Bronchial epithelial cell (primary cell): ENCODE measurements at regions not wholly inside any gene's neighbourhood (a gene's known extent, or its start where the extent isn't known, plus 50 kb on each side); places are given as distances from the start of the nearest gene placed in this dataset.

Experiments
- DNase-seq: peaks from one replicate; pipeline ENCODE4 v3.0.0-alpha.2; 2010; ENCODE audit warnings: low read depth
- FAIRE-seq: peaks from 2 replicates; lab custom pipeline; 2011; peaks lifted over from hg19 to GRCh38; lab: Jason Lieb, UNC
- H3K27me3 ChIP-seq: 2 replicates; pipeline ENCODE4 v1.5.1; 2011; ENCODE audit warnings: low read length; ENCODE audit not compliant: control insufficient read depth, insufficient read depth
- H3K36me3 ChIP-seq: 2 replicates; pipeline ENCODE4 v1.5.1; 2011; ENCODE audit warnings: low read length; ENCODE audit not compliant: control insufficient read depth, insufficient read depth
- H3K4me3 ChIP-seq: 2 replicates; pipeline ENCODE4 v1.5.1; 2011; ENCODE audit warnings: mild to moderate bottlenecking, low read depth, low read length, control low read depth
- TF ChIP-seq, protein P1 (sequence below): IDR thresholded peaks from 2 replicates; pipeline ENCODE4 v1.5.1; 2011; ENCODE audit warnings: mild to moderate bottlenecking, moderate library complexity, low read length, control low read depth, inconsistent platforms; ENCODE audit not compliant: insufficient read depth, severe bottlenecking

DNA sequence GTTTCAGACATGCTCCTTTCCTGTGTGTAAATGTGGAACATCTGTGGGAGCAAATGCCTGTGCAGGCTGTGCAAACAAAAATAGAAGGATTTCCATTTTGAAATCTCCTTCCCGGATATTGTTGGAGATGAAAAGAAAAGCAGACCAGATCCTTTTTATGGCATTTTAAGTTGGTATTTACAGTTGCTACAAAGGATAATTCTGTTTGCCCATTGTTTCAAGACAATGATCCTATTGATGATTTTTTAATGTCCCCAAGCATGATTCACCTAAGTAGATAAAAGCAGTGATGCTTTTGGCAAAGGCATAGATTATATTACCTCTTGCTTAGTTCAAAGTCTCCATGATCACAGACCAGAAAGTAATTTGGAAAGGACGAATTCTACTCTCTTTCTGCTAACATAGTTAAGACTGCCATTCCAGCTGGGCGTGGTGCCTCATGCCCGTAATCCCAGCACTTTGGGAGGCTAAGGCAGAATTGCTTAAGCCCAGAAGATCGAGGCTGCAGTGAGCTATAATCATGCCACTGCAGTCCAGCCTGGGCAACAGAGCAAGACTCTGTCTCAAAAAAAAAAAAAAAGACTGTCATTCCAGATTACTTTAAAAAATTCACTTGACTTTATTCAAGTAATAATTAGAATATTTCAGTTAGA is 209.6 kb upstream of the SLC39A10 start:
- TF ChIP-seq, protein P1, sequence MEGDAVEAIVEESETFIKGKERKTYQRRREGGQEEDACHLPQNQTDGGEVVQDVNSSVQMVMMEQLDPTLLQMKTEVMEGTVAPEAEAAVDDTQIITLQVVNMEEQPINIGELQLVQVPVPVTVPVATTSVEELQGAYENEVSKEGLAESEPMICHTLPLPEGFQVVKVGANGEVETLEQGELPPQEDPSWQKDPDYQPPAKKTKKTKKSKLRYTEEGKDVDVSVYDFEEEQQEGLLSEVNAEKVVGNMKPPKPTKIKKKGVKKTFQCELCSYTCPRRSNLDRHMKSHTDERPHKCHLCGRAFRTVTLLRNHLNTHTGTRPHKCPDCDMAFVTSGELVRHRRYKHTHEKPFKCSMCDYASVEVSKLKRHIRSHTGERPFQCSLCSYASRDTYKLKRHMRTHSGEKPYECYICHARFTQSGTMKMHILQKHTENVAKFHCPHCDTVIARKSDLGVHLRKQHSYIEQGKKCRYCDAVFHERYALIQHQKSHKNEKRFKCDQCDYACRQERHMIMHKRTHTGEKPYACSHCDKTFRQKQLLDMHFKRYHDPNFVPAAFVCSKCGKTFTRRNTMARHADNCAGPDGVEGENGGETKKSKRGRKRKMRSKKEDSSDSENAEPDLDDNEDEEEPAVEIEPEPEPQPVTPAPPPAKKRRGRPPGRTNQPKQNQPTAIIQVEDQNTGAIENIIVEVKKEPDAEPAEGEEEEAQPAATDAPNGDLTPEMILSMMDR = no peak
- Histone ChIP-seq H3K36me3 (no peaks in the 10 kb centered on the region), H3K4me3 (no peak overlapping the region), H3K27me3 (no peaks in the 10 kb centered on the region)
- FAIRE-seq = no peak
- no peak for DNase-seq

DNA sequence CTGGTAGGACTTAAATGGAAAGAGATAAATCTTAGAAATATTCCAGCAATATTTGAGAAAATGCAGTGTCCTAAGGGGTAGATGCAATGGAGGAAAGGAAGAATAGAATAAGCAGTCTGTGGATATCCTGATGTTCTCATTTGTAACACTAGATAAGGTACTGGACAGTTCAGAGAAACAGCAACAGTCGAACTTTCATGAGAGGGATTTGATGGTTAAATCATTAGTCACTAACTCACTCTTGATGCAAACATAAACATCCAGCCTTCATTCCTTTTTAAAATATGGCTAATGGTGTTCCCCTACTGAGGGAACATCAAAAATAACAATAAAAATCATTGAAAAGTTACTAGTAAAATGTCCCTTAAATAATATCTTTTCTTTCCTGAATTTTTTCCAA is 211.4 kb upstream of the SLC39A10 start:
- Histone ChIP-seq H3K36me3 (no peaks in the 10 kb centered on the region), H3K4me3 (no peak overlapping the region), H3K27me3 (no peaks in the 10 kb centered on the region)
- FAIRE-seq (no peak), DNase-seq (no peak)
- TF ChIP-seq, protein P1 = no peak

DNA sequence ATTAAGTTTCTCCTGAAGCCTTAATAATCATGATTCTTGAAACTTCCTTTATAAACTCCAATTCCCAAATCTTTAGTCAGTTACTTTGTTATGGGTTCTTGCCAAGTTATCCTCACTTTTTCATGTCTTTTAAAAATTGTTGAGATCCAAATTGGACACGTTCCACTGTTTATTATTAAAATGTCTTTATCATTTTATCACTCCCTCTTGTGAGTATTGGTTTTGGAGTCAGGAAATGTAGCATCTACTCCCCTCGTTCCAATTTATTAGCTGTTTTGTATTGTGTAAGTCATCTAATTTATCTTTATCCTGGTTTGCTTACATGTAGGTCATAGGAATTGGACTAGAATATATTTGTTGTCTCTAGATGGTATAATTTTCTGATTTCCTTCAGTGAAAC is 213.1 kb upstream of the SLC39A10 start:
- no peaks in the 10 kb centered on the region for H3K27me3 ChIP-seq
- FAIRE-seq = no peak
- TF ChIP-seq, protein P1 = no peak

DNA sequence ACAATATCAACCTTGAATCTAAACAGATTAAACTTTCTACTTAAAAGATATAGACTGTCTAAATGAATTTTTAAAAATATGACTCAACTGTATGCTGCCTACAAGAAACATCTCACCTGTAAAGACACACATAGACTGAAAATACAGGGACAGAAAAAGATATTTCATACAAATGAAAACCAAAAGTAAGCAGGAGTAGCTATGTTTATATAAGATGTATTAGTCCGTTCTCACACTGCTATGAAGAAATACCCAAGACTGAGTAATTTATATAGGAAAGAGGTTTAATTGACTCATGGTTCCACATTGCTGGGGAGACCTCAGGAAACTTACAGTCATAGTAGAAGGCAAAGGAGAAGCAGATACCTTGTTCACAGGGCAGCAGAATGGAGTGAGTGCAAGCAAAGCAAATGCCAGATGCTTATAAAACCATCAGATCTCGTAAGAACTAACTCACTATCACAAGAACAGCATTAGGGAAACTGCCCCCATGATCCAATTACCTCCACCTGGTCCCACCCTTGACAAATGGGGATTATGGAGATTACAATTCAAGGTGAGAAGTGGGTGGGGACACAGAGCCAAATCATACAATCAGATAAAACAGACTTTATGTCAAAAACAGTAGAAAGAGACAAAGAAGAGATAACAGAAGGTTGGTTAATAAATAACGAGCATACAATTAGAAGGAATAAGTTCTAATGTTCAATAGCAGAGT is 214.4 kb upstream of the SLC39A10 start:
- no peaks in the 10 kb centered on the region for H3K36me3 ChIP-seq
- TF ChIP-seq, protein P1 = no peak
- no peaks in the 10 kb centered on the region for H3K27me3 ChIP-seq
- H3K4me3 ChIP-seq = no peak overlapping the region
- DNase-seq (no peak), FAIRE-seq (no peak)

More for the DNA sequence above, 213.1 kb upstream of the SLC39A10 start:
- no peak for DNase-seq
- Histone ChIP-seq H3K36me3 (no peaks in the 10 kb centered on the region), H3K4me3 (no peak overlapping the region)

DNA sequence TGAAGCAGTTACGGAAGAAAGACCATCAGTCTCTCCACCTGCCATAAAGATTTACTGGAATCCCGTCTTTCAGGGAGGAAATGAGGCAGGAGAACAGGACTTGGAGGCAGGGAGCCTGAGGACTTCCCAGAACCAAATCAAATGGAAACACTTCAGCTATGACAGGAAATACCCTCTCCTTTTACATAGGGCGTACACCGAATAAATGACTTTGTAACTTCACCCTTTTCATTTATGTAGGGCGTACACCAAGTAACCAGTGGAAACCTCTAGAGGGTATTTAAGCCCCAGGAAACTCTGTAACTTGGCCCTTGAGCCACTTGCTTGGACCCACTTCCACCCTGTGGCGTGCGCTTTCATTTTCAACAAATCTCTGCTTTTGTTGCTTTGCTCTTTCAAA is 218.3 kb upstream of the SLC39A10 start:
- TF ChIP-seq, protein P1 = no peak
- FAIRE-seq (no peak), DNase-seq (no peak)
- Histone ChIP-seq H3K36me3 (no peaks in the 10 kb centered on the region), H3K27me3 (no peaks in the 10 kb centered on the region), H3K4me3 (no peak overlapping the region)
